NCI-H1417 (cell line): ENCODE measurements at regions not wholly inside any gene's neighbourhood (a gene's known extent, or its start where the extent isn't known, plus 50 kb on each side); places are given as distances from the start of the nearest gene placed in this dataset.

ENCODE experiments used
- DNase-seq, 3 experiments: peaks; one replicate each; lab custom pipeline; 2025; lab: John Stamatoyannopoulos, UW

GRCh38 chr3:35849496-35849895, 210.2 kb downstream of the ARPP21 start:
- no peak for DNase-seq

GRCh38 chr3:35849963-35850362, 210.6 kb downstream of the ARPP21 start:
- DNase-seq, result no peak

- DNase-seq, result no peak
Observed at GRCh38 chr3:35857004-35857403, 217.7 kb downstream of the ARPP21 start.

- DNase-seq, result no peak
Observed at GRCh38 chr3:35862057-35862456, 222.7 kb downstream of the ARPP21 start.

- DNase-seq, result no peak
Observed at GRCh38 chr3:35864871-35865270, 225.5 kb downstream of the ARPP21 start.

GRCh38 chr3:35867791-35868190, 228.5 kb downstream of the ARPP21 start:
- peak in 1 of 3 experiments; percentile 72 for DNase-seq

- no peak for DNase-seq
Observed at GRCh38 chr3:35871009-35871408, 231.7 kb downstream of the ARPP21 start.

- no peak for DNase-seq
Observed at GRCh38 chr3:35883929-35884328, 244.6 kb downstream of the ARPP21 start.

- DNase-seq, result no peak
Observed at GRCh38 chr3:35894735-35895134, 255.4 kb downstream of the ARPP21 start.

- DNase-seq, result no peak
Observed at GRCh38 chr3:35899245-35899644, 259.9 kb downstream of the ARPP21 start.

- peak in 2 of 3 experiments; percentile 2 to 45 for DNase-seq
Observed at GRCh38 chr3:35900079-35900478, 260.8 kb downstream of the ARPP21 start.

GRCh38 chr3:35908366-35909232, 269.3 kb downstream of the ARPP21 start:
- peak; percentile 27 to 82 (median 81) for DNase-seq

GRCh38 chr3:35919160-35919559, 279.8 kb downstream of the ARPP21 start:
- no peak for DNase-seq

GRCh38 chr3:35921718-35922117, 282.4 kb downstream of the ARPP21 start:
- DNase-seq, result no peak

GRCh38 chr3:35924070-35924469, 284.7 kb downstream of the ARPP21 start:
- peak in 1 of 3 experiments; percentile 31 for DNase-seq

- peak in 1 of 3 experiments; percentile 12 for DNase-seq
Observed at GRCh38 chr3:35927441-35927840, 288.1 kb downstream of the ARPP21 start.

GRCh38 chr3:35929158-35929557, 289.8 kb downstream of the ARPP21 start:
- no peak for DNase-seq

- DNase-seq, result no peak
Observed at GRCh38 chr3:35931867-35932266, 292.5 kb downstream of the ARPP21 start.

- DNase-seq, result peak in 2 of 3 experiments; percentile 11 to 13
Observed at GRCh38 chr3:35932995-35933394, 293.7 kb downstream of the ARPP21 start.

- DNase-seq, result no peak
Observed at GRCh38 chr3:35936571-35936970, 297.2 kb downstream of the ARPP21 start.

- DNase-seq, result no peak
Observed at GRCh38 chr3:35944926-35945710, 305.8 kb downstream of the ARPP21 start.

- peak in 2 of 3 experiments; percentile 33 to 44 for DNase-seq
Observed at GRCh38 chr3:35946121-35946853, 307.0 kb downstream of the ARPP21 start.
